ENCODE measurements at regions not wholly inside any gene's neighbourhood (a gene's known extent, or its start where the extent isn't known, plus 50 kb on each side); places are given as distances from the start of the nearest gene placed in this dataset.
"Not testable (repeated sequence)": the region's sequence is repeated elsewhere in the genome, so short reads cannot be mapped to it uniquely, and the experiment has no call there.

GRCh38 chr6:158886346-158886977, 67.3 kb upstream of the EZR start:
- H3K27me3 ChIP-seq; intact Hi-C loops (cut with DNase I); H3K9me3 ChIP-seq; ATAC-seq; DNase-seq; H3K4me3 ChIP-seq; H3K36me3 ChIP-seq; H3K4me1 ChIP-seq; H3K27ac ChIP-seq: not testable (repeated sequence)
- WGBS (ENCODE audit: insufficient coverage, low coverage, low lambda C conversion rate, missing lambda C conversion rate): 80% methylated on average over 6 of the region's 15 CpGs

DNA sequence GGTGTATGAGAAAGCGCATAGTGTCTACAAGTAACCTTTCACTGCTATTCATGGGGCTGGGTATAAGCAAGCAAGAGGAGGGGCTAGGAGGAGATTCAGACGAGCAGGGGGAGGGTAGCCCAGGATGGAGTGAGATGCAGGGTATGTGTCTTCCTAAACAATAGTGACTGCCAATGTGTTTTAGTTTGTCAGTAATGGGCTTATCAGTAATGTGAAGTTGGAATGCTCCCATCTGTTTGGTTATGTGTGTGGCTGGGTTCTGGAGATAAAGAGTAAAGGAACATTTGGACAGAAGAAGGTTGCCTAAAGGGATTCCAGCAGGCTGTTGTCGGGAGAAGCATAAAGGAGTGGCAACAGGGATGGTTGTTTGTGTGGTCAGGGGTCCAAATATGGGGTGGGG, 62.7 kb upstream of the EZR start:
- H3K9me3 ChIP-seq; H3K4me3 ChIP-seq; ATAC-seq; H3K27ac ChIP-seq; DNase-seq; H3K4me1 ChIP-seq; H3K36me3 ChIP-seq; intact Hi-C loops (cut with DNase I); H3K27me3 ChIP-seq: not testable (repeated sequence)
- 59% methylated on average over 3 of the region's 3 CpGs for WGBS (ENCODE audit: insufficient coverage, low coverage, low lambda C conversion rate, missing lambda C conversion rate)

- DNase-seq; H3K9me3 ChIP-seq; H3K27me3 ChIP-seq; H3K36me3 ChIP-seq; H3K27ac ChIP-seq; H3K4me3 ChIP-seq; H3K4me1 ChIP-seq; intact Hi-C loops (cut with DNase I); ATAC-seq: not testable (repeated sequence)
- whole genome bisulfite sequencing (ENCODE audit: insufficient coverage, low coverage, low lambda C conversion rate, missing lambda C conversion rate): 50% methylated on average over 1 of the region's 1 CpG
Observed at GRCh38 chr6:158881276-158881675, 62.1 kb upstream of the EZR start.

DNA sequence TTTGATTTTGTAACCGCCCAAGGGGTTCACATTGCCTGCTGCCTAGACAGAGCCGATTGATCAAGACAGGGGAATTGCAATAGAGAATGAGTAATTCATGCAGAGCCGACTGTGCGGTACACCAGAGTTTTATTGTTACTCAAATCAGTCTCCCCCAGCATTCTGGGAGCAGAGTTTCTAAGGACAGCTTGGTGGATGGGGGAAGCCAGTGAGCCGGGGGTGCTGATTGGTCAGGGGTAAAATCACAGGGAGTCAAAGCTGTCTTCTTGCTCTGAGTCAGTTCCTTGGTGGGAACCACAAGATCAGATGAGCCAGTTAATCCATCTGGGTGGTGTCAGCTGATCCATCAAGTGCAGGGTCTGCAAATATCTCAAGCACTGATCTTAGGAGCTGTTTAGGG, 60.0 kb upstream of the EZR start:
- WGBS (ENCODE audit: insufficient coverage, low coverage, low lambda C conversion rate, missing lambda C conversion rate): 82% methylated on average over 5 of the region's 5 CpGs
- no peak for ATAC-seq

DNA sequence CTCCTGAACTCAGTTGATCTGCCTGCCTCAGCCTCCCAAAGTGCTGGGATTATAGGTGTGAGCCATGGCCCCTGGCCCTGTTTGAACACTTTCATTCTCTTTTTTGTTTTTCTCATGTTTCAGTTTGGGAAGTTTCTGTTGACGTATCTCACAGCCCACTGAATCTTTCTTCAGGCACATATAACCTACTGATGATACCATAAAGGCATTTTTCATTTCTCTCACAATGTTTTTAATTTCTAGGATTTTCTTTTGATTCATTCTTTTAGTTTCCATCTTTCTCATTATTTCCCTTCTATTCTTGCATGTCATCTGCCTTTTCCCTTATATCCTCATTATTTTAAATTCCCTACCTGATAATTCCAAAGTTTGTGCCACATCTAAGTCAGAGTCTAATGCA, 58.5 kb upstream of the EZR start:
- intact Hi-C loops (cut with DNase I): no loop called here
- no peak for ATAC-seq
- 90% methylated on average over 1 of the region's 1 CpG for WGBS (ENCODE audit: insufficient coverage, low coverage, low lambda C conversion rate, missing lambda C conversion rate)
- Histone ChIP-seq H3K36me3 (no peaks in the 10 kb centered on the region), H3K4me3 (no peak overlapping the region), H3K27me3 (no peaks in the 10 kb centered on the region), H3K9me3 (no peaks in the 10 kb centered on the region), H3K27ac (no peak overlapping the region), H3K4me1 (no peaks in the 10 kb centered on the region)
- no peak for DNase-seq
- no peak for TF ChIP-seq POLR2A (IDR thresholded peaks at IDR 0.05)
- no peak for TF ChIP-seq CTCF (IDR thresholded peaks at IDR 0.05)

More for the DNA sequence above, 60.0 kb upstream of the EZR start:
- H3K9me3 ChIP-seq: no peaks in the 10 kb centered on the region
- H3K4me3 ChIP-seq: no peak overlapping the region
- no peak overlapping the region for H3K27ac ChIP-seq
- DNase-seq: no peak
- intact Hi-C loops (cut with DNase I): no loop called here
- TF ChIP-seq CTCF (IDR thresholded peaks at IDR 0.05) (no peak), POLR2A (IDR thresholded peaks at IDR 0.05) (no peak)
- no peaks in the 10 kb centered on the region for H3K36me3 ChIP-seq
- no peaks in the 10 kb centered on the region for H3K27me3 ChIP-seq
- H3K4me1 ChIP-seq: no peaks in the 10 kb centered on the region

DNA sequence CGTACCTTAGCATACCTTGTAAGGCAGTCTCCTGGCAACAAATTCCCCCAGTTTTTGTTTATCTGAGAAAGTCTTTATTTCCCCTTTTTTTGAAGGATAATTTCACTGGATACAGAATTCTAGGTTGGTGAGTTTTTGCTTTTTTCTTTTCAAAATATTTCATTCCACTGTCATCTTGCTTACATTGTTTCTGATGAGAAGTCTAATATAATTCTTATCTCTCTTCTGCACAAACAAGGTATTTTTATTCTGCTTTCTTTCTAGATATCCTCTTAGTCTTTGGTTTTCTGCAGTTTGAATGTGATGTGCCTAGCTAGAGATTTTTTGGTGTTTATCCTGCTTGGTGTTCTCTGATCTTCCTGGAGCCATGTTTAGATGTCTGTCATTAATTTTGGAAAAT, 57.7 kb upstream of the EZR start:
- H3K36me3 ChIP-seq: no peaks in the 10 kb centered on the region
- no peaks in the 10 kb centered on the region for H3K27me3 ChIP-seq
- DNase-seq (no peak), ATAC-seq (no peak)
- 83% methylated on average over 1 of the region's 1 CpG for WGBS (ENCODE audit: insufficient coverage, low coverage, low lambda C conversion rate, missing lambda C conversion rate)
- H3K4me1 ChIP-seq: no peaks in the 10 kb centered on the region
- H3K4me3 ChIP-seq: no peak overlapping the region
- no peak for TF ChIP-seq CTCF (IDR thresholded peaks at IDR 0.05)
- no peak for TF ChIP-seq POLR2A (IDR thresholded peaks at IDR 0.05)
- intact Hi-C loops (cut with DNase I): no loop called here
- no peak overlapping the region for H3K27ac ChIP-seq
- no peaks in the 10 kb centered on the region for H3K9me3 ChIP-seq
